DND-41 (cell line): ENCODE measurements at regions not wholly inside any gene's neighbourhood (a gene's known extent, or its start where the extent isn't known, plus 50 kb on each side); places are given as distances from the start of the nearest gene placed in this dataset.

Experiments used
- ATAC-seq: fragments of 200-7000 bp; cut with Tn5 transposase; 3 replicates; pipeline ENCODE4 v1.9.1; 2021; ENCODE audit warnings: low read depth; ENCODE audit not compliant: insufficient read depth
- DNase-seq: peaks from one replicate; pipeline ENCODE4 v3.0.0-alpha.2; 2020
- H2AFZ ChIP-seq: 2 replicates; pipeline ENCODE4 v1.6.0; 2012; ENCODE audit warnings: low read depth, low read length
- H3K27ac ChIP-seq: 2 replicates; pipeline ENCODE4 v1.5.1; 2012; ENCODE audit warnings: low read length, inconsistent platforms
- H3K27me3 ChIP-seq: fragments of 200-600 bp; sonication (generic); 2 replicates; pipeline ENCODE4 v1.6.0; 2012; ENCODE audit warnings: low read length, mild to moderate bottlenecking, inconsistent platforms; ENCODE audit not compliant: insufficient read depth, poor library complexity
- H3K36me3 ChIP-seq: 2 replicates; pipeline ENCODE4 v1.5.1; 2012; ENCODE audit warnings: low read length, inconsistent platforms; ENCODE audit not compliant: insufficient read depth
- H3K4me1 ChIP-seq: 2 replicates; pipeline ENCODE4 v1.5.1; 2012; ENCODE audit warnings: mild to moderate bottlenecking, low read length; ENCODE audit not compliant: insufficient read depth
- H3K4me2 ChIP-seq: 2 replicates; pipeline ENCODE4 v1.6.0; 2012; ENCODE audit warnings: mild to moderate bottlenecking, moderate library complexity, low read length, inconsistent platforms; ENCODE audit not compliant: insufficient read depth
- H3K4me3 ChIP-seq, 2 experiments: fragments of 200-600 bp in 1 of 2; shearing (Covaris generic) in 1 of 2; 2 replicates each; pipeline ENCODE4 v1.5.1; 2012 to 2016; ENCODE audit warnings: inconsistent platforms in 2 of 2, low read length in 2 of 2, mild to moderate bottlenecking in 2 of 2, low read depth in 1 of 2, moderate library complexity in 1 of 2
- H3K79me2 ChIP-seq: 2 replicates; pipeline ENCODE4 v1.6.0; 2012; ENCODE audit warnings: low read length, inconsistent platforms; ENCODE audit not compliant: insufficient read depth
- H3K9ac ChIP-seq: 2 replicates; pipeline ENCODE4 v1.6.0; 2012; ENCODE audit warnings: low read depth, mild to moderate bottlenecking, inconsistent platforms, low read length, moderate library complexity
- H3K9me3 ChIP-seq: 2 replicates; pipeline ENCODE4 v1.5.1; 2012; ENCODE audit warnings: low read length, moderate library complexity, mild to moderate bottlenecking, inconsistent platforms; ENCODE audit not compliant: insufficient read depth, severe bottlenecking
- H4K20me1 ChIP-seq: 2 replicates; pipeline ENCODE4 v1.6.0; 2012; ENCODE audit warnings: low read length; ENCODE audit not compliant: insufficient read depth
- CTCF ChIP-seq: IDR thresholded peaks from 2 replicates; pipeline ENCODE4 v1.5.1; 2012; ENCODE audit warnings: borderline replicate concordance, low read length, moderate library complexity, mild to moderate bottlenecking; ENCODE audit not compliant: poor library complexity, severe bottlenecking; ENCODE audit errors: extremely low read depth
- EZH2 ChIP-seq: IDR thresholded peaks from 3 replicates; pipeline ENCODE4 v1.6.1; 2012; ENCODE audit warnings: borderline replicate concordance, low read depth, mild to moderate bottlenecking, moderate library complexity, low read length, inconsistent platforms; ENCODE audit not compliant: severe bottlenecking

- H3K4me2 ChIP-seq, result no peak overlapping the region
- no peaks in the 10 kb centered on the region for H3K27me3 ChIP-seq
- no peak overlapping the region for H3K4me3 ChIP-seq
- H4K20me1 ChIP-seq, result no peaks in the 10 kb centered on the region
- H3K79me2 ChIP-seq, result no peaks in the 10 kb centered on the region
- no peaks in the 10 kb centered on the region for H3K9me3 ChIP-seq
- DNase-seq (no peak), ATAC-seq (no peak)
- TF ChIP-seq CTCF (no peak), EZH2 (no peak)
- no peak overlapping the region for H3K9ac ChIP-seq
- no peaks in the 10 kb centered on the region for H3K36me3 ChIP-seq
- no peaks in the 10 kb centered on the region for H3K4me1 ChIP-seq
- no peak overlapping the region for H3K27ac ChIP-seq
- H2AFZ ChIP-seq, result no peak overlapping the region
These were observed 76.9 kb downstream of the CD83 start for GRCh38 chr6:14194483-14194882.

- DNase-seq (no peak), ATAC-seq (no peak)
- H3K27ac ChIP-seq, result no peak overlapping the region
- TF ChIP-seq EZH2, result no peak
- no peak for TF ChIP-seq CTCF
- H3K9me3 ChIP-seq, result no peaks in the 10 kb centered on the region
- H4K20me1 ChIP-seq, result no peaks in the 10 kb centered on the region
- no peaks in the 10 kb centered on the region for H3K27me3 ChIP-seq
- no peaks in the 10 kb centered on the region for H3K79me2 ChIP-seq
- H3K4me3 ChIP-seq, result no peak overlapping the region
- H3K4me1 ChIP-seq, result no peaks in the 10 kb centered on the region
- H2AFZ ChIP-seq, result no peak overlapping the region
- H3K9ac ChIP-seq, result no peak overlapping the region
- H3K4me2 ChIP-seq, result no peak overlapping the region
- H3K36me3 ChIP-seq, result no peaks in the 10 kb centered on the region
These were observed 77.4 kb downstream of the CD83 start for GRCh38 chr6:14194976-14195375.

GRCh38 chr6:14196026-14196425 is 78.5 kb downstream of the CD83 start:
- DNase-seq (no peak), ATAC-seq (no peak)
- Histone ChIP-seq H3K9ac (no peak overlapping the region), H2AFZ (no peak overlapping the region), H3K79me2 (no peaks in the 10 kb centered on the region), H3K27ac (no peak overlapping the region), H3K4me2 (no peak overlapping the region), H3K4me1 (no peaks in the 10 kb centered on the region), H4K20me1 (no peaks in the 10 kb centered on the region), H3K4me3 (no peak overlapping the region), H3K9me3 (peaks cover 5% of the 10 kb centered on the region), H3K36me3 (no peaks in the 10 kb centered on the region), H3K27me3 (no peaks in the 10 kb centered on the region)
- TF ChIP-seq EZH2 (no peak), CTCF (no peak)

GRCh38 chr6:14197118-14197517 is 79.5 kb downstream of the CD83 start:
- DNase-seq, result no peak
- no peak overlapping the region for H3K4me3 ChIP-seq
- no peaks in the 10 kb centered on the region for H3K36me3 ChIP-seq

More at GRCh38 chr6:14197118-14197517, 79.5 kb downstream of the CD83 start:
- Histone ChIP-seq H3K4me2 (no peak overlapping the region), H4K20me1 (no peaks in the 10 kb centered on the region), H2AFZ (no peak overlapping the region), H3K27me3 (no peaks in the 10 kb centered on the region), H3K9ac (no peak overlapping the region), H3K4me1 (no peaks in the 10 kb centered on the region), H3K27ac (no peak overlapping the region), H3K9me3 (peaks cover 5% of the 10 kb centered on the region), H3K79me2 (no peaks in the 10 kb centered on the region)
- TF ChIP-seq EZH2 (no peak), CTCF (no peak)
- no peak for ATAC-seq
